Fibroblast of lung (primary cell): ENCODE measurements at regions not wholly inside any gene's neighbourhood (a gene's known extent, or its start where the extent isn't known, plus 50 kb on each side); places are given as distances from the start of the nearest gene placed in this dataset.

Source experiments
- DNase-seq, 2 donors: peaks; one replicate each; pipeline versions ENCODE4 v3.0.0 to v3.0.0-alpha.2; 2010; ENCODE audit warnings: low read depth in 2 of 2
- H2AFZ ChIP-seq: 2 replicates; pipeline ENCODE4 v1.5.1; 2012; ENCODE audit warnings: low read length, control low read depth, inconsistent platforms
- H3K27ac ChIP-seq: 2 replicates; pipeline ENCODE4 v1.5.1; 2011; ENCODE audit warnings: low read length, control low read depth; ENCODE audit not compliant: insufficient read depth
- H3K27me3 ChIP-seq: 2 replicates; pipeline ENCODE4 v1.5.1; 2011; ENCODE audit warnings: mild to moderate bottlenecking, low read length; ENCODE audit not compliant: control insufficient read depth, insufficient read depth
- H3K36me3 ChIP-seq: 2 replicates; pipeline ENCODE4 v1.5.1; 2011; ENCODE audit warnings: low read length; ENCODE audit not compliant: control insufficient read depth, insufficient read depth
- H3K4me1 ChIP-seq: 2 replicates; pipeline ENCODE4 v1.5.1; 2011; ENCODE audit warnings: low read length; ENCODE audit not compliant: control insufficient read depth, insufficient read depth; ENCODE audit errors: extremely low read depth
- H3K4me2 ChIP-seq: 2 replicates; pipeline ENCODE4 v1.5.1; 2011; ENCODE audit warnings: low read length, control low read depth; ENCODE audit not compliant: insufficient read depth; ENCODE audit errors: extremely low read depth
- H3K4me3 ChIP-seq, 4 experiments: fragments of 200-600 bp in 1 of 4; sonication (generic) in 1 of 4; replicated peaks in 1 of 4; 2 replicates each; pipeline ENCODE4 v1.5.1; 2011 to 2016; ENCODE audit warnings: low read length in 4 of 4, low read depth in 3 of 4, mild to moderate bottlenecking in 3 of 4, control low read depth in 2 of 4, inconsistent platforms in 1 of 4, mixed read lengths in 1 of 4; ENCODE audit not compliant: insufficient read depth in 1 of 4; ENCODE audit errors: control extremely low read depth in 1 of 4
- H3K79me2 ChIP-seq: 2 replicates; pipeline ENCODE4 v1.5.1; 2012; ENCODE audit warnings: mild to moderate bottlenecking, low read length, inconsistent platforms; ENCODE audit not compliant: control insufficient read depth, insufficient read depth
- H3K9ac ChIP-seq: 2 replicates; pipeline ENCODE4 v1.5.1; 2011; ENCODE audit warnings: mild to moderate bottlenecking, low read length, control low read depth; ENCODE audit not compliant: insufficient read depth
- H3K9me3 ChIP-seq: 2 replicates; pipeline ENCODE4 v1.5.1; 2012; ENCODE audit warnings: low read depth, low read length; ENCODE audit not compliant: control insufficient read depth, insufficient read depth
- H4K20me1 ChIP-seq: 2 replicates; pipeline ENCODE4 v1.5.1; 2011; ENCODE audit warnings: low read length; ENCODE audit not compliant: control insufficient read depth, insufficient read depth; ENCODE audit errors: extremely low read depth
- CTCF ChIP-seq, 2 donors: IDR thresholded peaks in 1 of 2; conservative IDR thresholded peaks in 1 of 2; 1 replicate in 1 of 2; 2 replicates in 1 of 2; pipeline ENCODE4 v1.5.1; 2011 to 2012; ENCODE audit warnings: low read length in 2 of 2, control low read depth in 1 of 2, inconsistent platforms in 1 of 2, low read depth in 1 of 2, mild to moderate bottlenecking in 1 of 2
- EZH2 ChIP-seq: IDR thresholded peaks from 2 replicates; pipeline ENCODE4 v1.5.1; 2012; ENCODE audit warnings: low read length, control low read depth, mild to moderate bottlenecking; ENCODE audit errors: missing control alignments

- no peak overlapping the region for H3K27ac ChIP-seq
- H3K4me1 ChIP-seq = no peaks in the 10 kb centered on the region
- no peak overlapping the region for H2AFZ ChIP-seq
- no peaks in the 10 kb centered on the region for H3K79me2 ChIP-seq
- no peak overlapping the region for H3K9ac ChIP-seq
- TF ChIP-seq CTCF (conservative IDR thresholded peaks at IDR 0.05 in 1 of 2, IDR thresholded peaks at IDR 0.05 in 1 of 2; ENCODE audit: low read depth in 1 of 2, low read length in 2 of 2) = no peak
- no peaks in the 10 kb centered on the region for H3K36me3 ChIP-seq
- H3K9me3 ChIP-seq = no peaks in the 10 kb centered on the region
- no peaks in the 10 kb centered on the region for H4K20me1 ChIP-seq
- H3K4me3 ChIP-seq = no peak overlapping the region
- DNase-seq = no peak
- no peak overlapping the region for H3K4me2 ChIP-seq
- no peaks in the 10 kb centered on the region for H3K27me3 ChIP-seq
Observed at GRCh38 chr6:166824880-166825250, 131.5 kb downstream of the RNASET2 start.

- Histone ChIP-seq H2AFZ (no peak overlapping the region), H4K20me1 (no peaks in the 10 kb centered on the region), H3K9ac (no peak overlapping the region), H3K9me3 (no peaks in the 10 kb centered on the region), H3K27me3 (no peaks in the 10 kb centered on the region), H3K79me2 (no peaks in the 10 kb centered on the region), H3K36me3 (no peaks in the 10 kb centered on the region), H3K4me3 (no peak overlapping the region), H3K4me2 (no peak overlapping the region), H3K4me1 (no peaks in the 10 kb centered on the region), H3K27ac (no peak overlapping the region)
- no peak for TF ChIP-seq CTCF (conservative IDR thresholded peaks at IDR 0.05 in 1 of 2, IDR thresholded peaks at IDR 0.05 in 1 of 2; ENCODE audit: low read depth in 1 of 2, low read length in 2 of 2)
- TF ChIP-seq EZH2 = no peak
- no peak for DNase-seq
Observed at GRCh38 chr6:166824146-166824879, 132.0 kb downstream of the RNASET2 start.

DNA sequence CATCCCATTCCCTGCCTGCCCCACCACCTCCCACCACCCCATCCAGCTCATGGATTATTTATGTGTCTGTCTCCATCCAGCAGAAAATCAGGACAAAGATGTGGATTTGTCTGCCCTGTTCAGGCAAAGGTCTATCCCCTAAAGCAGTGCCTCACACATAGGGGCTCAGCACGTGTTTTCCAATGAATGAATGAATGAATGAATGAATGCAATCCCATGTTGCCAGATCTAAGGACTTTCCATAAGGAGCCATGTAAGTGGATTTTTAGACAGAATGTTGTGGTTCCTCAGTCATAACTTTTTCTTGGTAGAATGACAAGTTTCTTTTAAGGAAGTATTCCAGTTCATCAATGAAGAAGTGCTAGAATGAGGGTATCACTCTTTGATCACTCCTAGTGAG is 133.7 kb downstream of the RNASET2 start:
- no peak overlapping the region for H3K9ac ChIP-seq
- H3K4me1 ChIP-seq = no peaks in the 10 kb centered on the region
- H3K27me3 ChIP-seq = no peaks in the 10 kb centered on the region
- H4K20me1 ChIP-seq = no peaks in the 10 kb centered on the region
- no peak overlapping the region for H2AFZ ChIP-seq
- TF ChIP-seq EZH2 (no peak), CTCF (conservative IDR thresholded peaks at IDR 0.05 in 1 of 2, IDR thresholded peaks at IDR 0.05 in 1 of 2; ENCODE audit: low read depth in 1 of 2, low read length in 2 of 2) (no peak)
- H3K36me3 ChIP-seq = no peaks in the 10 kb centered on the region
- DNase-seq = no peak
- no peaks in the 10 kb centered on the region for H3K79me2 ChIP-seq
- H3K27ac ChIP-seq = no peak overlapping the region
- no peak overlapping the region for H3K4me2 ChIP-seq
- H3K4me3 ChIP-seq = no peak overlapping the region
- H3K9me3 ChIP-seq = no peaks in the 10 kb centered on the region
